ENCODE measurements at regions not wholly inside any gene's neighbourhood (a gene's known extent, or its start where the extent isn't known, plus 50 kb on each side); places are given as distances from the start of the nearest gene placed in this dataset.

DNA sequence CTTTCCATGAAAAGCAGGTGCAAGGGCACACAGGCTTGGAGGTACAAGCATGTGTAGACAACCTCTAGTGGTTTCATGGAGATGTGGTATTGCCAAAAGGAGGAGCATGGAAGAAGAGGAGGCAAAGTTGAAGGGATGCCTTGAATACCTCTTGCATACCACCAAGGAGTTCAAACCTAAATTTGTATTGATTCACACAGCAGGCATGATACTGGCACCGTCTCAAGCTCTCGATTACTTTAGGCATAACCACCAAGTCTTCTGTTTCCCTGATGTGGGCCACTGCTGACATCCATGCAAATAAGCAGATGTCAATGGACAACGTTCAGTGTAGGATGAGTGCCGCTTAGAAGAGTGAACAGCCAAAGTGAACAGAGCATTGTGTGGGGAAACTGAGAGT is 87.1 kb downstream of the SCN11A start:
- H3K4me1 ChIP-seq (ENCODE audit: low read depth), result no peaks in the 10 kb centered on the region

GRCh38 chr3:38964204-38964603 is 87.5 kb downstream of the SCN11A start:
- H3K4me1 ChIP-seq (ENCODE audit: low read depth), result no peaks in the 10 kb centered on the region
- H3K36me3 ChIP-seq (ENCODE audit: low read depth), result no peaks in the 10 kb centered on the region
- intact Hi-C loops (cut with DNase I, micrococcal nuclease), result no loop called here
- TF ChIP-seq CTCF (IDR thresholded peaks at IDR 0.05), result no peak
- no peak overlapping the region for H3K4me3 ChIP-seq
- H3K9me3 ChIP-seq, result no peaks in the 10 kb centered on the region
- no peak for DNase-seq
- no peak for ATAC-seq

More for the DNA sequence above, 87.1 kb downstream of the SCN11A start:
- H3K36me3 ChIP-seq (ENCODE audit: low read depth), result no peaks in the 10 kb centered on the region
- intact Hi-C loops (cut with DNase I, micrococcal nuclease), result no loop called here
- TF ChIP-seq CTCF (IDR thresholded peaks at IDR 0.05), result no peak
- no peak overlapping the region for H3K4me3 ChIP-seq
- no peaks in the 10 kb centered on the region for H3K9me3 ChIP-seq
- no peak for DNase-seq
- ATAC-seq, result no peak

GRCh38 chr3:38960953-38961622 is 90.7 kb downstream of the SCN11A start:
- DNase-seq (peak in 2 of 3 donors; percentile 46 to 78), ATAC-seq (peak; percentile 87)
- peak; percentile 32 for TF ChIP-seq CTCF (IDR thresholded peaks at IDR 0.05)
- Histone ChIP-seq H3K4me1 (ENCODE audit: low read depth) (no peaks in the 10 kb centered on the region), H3K4me3 (no peak overlapping the region), H3K36me3 (ENCODE audit: low read depth) (no peaks in the 10 kb centered on the region), H3K9me3 (no peaks in the 10 kb centered on the region)
- intact Hi-C loops (cut with DNase I, micrococcal nuclease), result no loop called here

GRCh38 chr3:38960042-38960622 is 91.6 kb downstream of the SCN11A start:
- Histone ChIP-seq H3K9me3 (no peaks in the 10 kb centered on the region), H3K4me3 (no peak overlapping the region), H3K36me3 (ENCODE audit: low read depth) (no peaks in the 10 kb centered on the region), H3K4me1 (ENCODE audit: low read depth) (no peaks in the 10 kb centered on the region)
- ATAC-seq (no peak), DNase-seq (no peak)
- TF ChIP-seq CTCF (IDR thresholded peaks at IDR 0.05), result no peak
- intact Hi-C loops (cut with DNase I, micrococcal nuclease), result no loop called here

DNA sequence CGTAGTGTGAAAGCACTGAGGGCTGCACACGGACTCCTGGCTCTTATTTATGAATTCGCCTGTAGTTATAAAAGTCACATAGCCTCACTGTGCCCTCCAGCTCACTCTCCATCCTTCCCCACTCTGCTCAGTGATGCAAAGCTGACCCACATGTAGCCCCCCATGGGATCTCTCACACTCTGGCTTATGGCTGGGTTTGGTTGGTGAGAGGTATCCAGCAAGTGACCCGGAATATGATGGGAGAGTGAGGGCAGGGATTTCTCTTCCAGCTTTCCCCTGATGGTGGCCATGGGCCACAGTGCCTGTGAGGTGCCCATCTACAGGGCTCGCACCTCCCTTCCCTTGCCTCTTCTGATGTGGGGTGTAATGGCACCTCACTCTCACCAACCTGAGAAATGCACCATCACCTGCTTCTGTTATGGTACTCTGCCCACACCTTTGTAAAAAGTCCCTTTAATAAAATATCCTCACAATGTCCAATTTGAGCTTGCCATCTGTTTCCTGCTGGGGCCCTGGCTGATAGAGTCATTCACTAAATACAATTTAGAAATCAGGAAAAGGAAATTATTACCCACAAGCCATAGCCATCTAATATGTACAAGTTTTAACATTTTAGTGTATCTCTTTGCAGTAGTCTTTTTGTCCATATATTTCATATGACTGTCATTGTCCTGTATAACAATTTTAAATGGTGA is 93.6 kb downstream of the SCN11A start:
- intact Hi-C loops (cut with DNase I, micrococcal nuclease), result no loop called here
- ATAC-seq, result no peak
- no peak for TF ChIP-seq CTCF (IDR thresholded peaks at IDR 0.05)
- H3K4me3 ChIP-seq, result no peak overlapping the region
- H3K4me1 ChIP-seq (ENCODE audit: low read depth), result no peaks in the 10 kb centered on the region
- no peaks in the 10 kb centered on the region for H3K36me3 ChIP-seq (ENCODE audit: low read depth)
- no peaks in the 10 kb centered on the region for H3K9me3 ChIP-seq
- DNase-seq, result no peak
